HG02973 (cell line): ENCODE measurements at regions not wholly inside any gene's neighbourhood (a gene's known extent, or its start where the extent isn't known, plus 50 kb on each side); places are given as distances from the start of the nearest gene placed in this dataset.
"Not testable (repeated sequence)": the region's sequence is repeated elsewhere in the genome, so short reads cannot be mapped to it uniquely, and the experiment has no call there.

Experiments used
- ATAC-seq: cut with Tn5 transposase; IDR thresholded peaks from one replicate; pipeline ENCODE4 v1.9.1; 2021; ENCODE audit warnings: moderate library complexity; ENCODE audit not compliant: unreplicated experiment

DNA sequence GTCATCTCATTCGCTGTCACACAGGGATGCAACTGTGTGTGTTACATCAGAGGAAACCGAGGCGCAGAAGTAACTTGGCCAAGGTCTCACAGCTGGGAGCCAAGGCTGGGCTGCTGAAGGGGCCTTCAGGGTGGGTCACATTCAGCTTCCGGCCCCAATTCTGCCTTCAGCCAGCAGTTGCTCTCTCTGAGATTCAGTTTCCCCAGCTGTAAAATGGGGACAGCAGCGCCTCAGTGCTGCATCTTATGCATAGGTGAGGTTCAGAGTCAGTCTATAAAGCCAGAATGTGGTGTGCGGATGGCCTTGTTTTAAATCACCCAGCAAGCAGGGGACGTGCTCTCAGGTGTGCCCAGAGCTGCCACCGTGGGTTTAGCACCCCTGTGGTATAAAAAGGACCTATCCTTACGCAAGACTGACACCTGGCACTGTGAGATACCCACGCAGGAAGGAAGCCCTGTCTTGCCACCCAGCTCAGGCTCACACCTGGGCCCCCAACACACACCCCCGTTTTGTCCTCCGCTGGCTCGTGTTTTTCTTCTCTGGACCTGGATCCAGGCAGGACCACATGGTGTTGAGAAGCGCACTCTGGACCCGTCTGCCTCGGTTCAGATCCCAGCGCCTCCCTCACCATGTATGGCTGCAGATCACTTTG, 94.6 kb upstream of the GSE1 start:
- no peak for ATAC-seq

- not testable (repeated sequence) for ATAC-seq
Measured at GRCh38 chr16:85519050-85519440, 94.1 kb upstream of the GSE1 start.

DNA sequence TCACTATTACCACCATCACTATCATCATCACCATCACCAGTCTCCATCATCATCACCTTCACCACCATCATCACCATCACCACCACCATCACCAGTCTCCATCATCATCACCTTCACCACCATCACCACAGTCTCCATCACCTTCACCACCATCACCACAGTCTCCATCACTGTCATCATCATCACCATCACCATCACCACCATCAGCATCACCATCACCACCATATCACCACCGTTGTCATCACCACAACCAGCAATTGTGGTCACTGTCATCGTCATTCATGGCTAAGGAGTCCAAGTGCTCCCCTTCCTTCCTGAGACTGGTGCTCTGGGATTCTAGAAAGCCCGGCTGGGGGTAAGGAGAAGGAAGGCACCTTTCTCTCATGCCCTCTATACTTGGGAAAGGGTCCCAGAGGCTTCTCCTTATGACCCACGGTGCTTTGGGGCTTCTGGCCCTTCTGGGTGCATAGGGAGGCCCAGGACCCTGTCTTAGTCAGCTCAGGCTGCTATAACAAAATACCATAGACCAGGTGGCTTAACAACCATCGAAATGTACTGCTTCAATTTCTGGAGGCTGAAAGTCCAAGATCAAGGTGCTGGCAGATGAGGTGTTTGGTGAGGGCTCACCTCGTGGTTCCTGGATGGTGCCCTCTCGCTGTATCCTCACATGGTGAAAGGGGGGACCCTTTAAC, 93.4 kb upstream of the GSE1 start:
- no peak for ATAC-seq

DNA sequence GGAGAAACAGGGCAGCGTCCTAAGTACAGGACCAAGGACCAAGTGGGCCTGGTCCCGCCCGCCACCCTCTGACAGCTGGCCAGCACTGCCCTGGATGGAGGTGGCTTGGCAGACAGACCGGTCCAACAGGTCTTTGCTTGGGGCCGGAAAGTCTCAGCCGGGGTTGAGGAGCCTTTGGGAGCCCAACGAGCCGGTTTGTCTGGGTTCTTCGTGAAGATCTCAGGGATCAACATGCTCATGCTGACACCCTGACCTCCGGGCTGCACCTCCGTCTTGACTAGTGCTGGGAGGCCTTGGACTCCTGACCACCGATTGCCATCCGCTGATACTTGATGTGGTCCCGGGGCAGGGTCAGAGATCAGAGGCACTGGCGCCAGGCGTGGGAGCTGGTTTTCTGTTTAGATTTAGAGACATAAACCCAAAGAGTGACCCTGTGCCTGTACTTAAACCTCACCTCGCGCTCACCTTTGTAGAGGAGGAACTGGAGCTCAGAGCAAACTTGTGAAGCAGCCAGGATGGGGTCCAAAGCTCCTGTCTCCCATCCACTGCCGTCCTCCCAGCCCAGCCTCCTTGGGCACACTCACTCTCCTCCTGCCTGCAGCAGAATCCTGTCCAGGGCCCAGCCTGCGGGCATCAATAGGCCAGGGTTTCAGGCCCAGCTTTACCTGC, 92.1 kb upstream of the GSE1 start:
- no peak for ATAC-seq

DNA sequence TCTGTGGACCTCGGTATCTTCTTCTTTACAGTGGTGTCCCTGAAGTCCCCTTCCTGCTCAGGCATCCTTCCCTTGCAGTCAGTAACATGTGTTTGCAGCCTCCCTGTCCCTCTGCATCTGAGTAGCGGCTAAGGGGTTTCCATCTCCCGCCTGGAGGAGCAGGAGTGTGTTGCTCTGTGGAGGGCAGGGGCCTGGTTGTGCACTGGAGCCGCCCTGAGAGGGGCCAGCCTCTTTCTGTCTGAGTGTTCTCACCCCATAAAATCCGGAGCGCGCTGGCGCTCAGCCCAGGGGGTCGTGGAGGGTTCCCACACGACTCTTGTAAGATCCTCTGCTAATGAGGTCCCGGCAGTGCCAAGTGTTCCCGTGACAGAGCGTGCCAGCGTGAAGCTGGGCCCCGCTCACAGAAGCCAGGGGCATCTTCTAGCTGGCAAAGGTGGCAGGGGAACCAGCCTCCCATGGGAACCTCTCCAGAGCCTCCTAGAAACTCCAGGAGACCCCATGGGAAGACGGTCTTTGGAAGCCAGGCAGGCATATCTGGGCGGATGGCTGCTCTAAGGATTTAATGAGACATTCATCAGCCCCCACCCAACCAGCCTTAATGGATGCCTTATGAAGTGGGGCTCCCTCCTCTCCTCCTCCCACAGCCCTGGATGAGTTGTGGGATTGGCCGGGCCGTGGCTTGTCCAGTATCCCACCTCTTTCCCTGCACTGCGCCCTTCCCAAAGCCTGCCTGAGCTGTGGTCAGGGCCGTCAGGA, 91.4 kb upstream of the GSE1 start:
- ATAC-seq, result no peak

DNA sequence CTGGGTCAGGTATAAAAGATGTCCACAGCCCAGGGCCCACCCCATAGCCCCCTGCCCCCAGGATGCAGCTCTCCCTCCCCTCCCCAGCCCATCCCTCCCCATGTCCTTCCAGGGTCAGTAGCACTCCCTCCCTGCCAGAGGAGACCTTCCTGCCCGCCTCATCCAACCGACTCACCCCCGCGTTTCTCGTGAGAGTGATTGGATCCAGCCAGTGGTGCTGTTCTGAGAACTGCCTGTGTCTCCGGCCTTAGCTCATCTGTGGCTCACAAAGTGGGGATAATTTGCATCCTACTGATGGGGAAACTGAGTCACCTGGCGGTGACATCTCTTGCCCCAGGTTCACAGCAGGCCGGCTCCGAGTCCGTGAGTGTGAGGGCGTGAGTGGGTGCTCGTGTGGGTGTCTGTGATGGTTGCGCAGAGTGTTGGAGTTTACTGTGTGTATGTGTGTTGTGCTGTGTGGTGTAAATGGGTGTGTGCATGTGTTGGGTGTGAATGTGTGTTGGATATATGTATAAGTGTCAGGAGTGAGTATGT, 90.7 kb upstream of the GSE1 start:
- no peak for ATAC-seq

GRCh38 chr16:85522842-85523601, 90.1 kb upstream of the GSE1 start:
- no peak for ATAC-seq

DNA sequence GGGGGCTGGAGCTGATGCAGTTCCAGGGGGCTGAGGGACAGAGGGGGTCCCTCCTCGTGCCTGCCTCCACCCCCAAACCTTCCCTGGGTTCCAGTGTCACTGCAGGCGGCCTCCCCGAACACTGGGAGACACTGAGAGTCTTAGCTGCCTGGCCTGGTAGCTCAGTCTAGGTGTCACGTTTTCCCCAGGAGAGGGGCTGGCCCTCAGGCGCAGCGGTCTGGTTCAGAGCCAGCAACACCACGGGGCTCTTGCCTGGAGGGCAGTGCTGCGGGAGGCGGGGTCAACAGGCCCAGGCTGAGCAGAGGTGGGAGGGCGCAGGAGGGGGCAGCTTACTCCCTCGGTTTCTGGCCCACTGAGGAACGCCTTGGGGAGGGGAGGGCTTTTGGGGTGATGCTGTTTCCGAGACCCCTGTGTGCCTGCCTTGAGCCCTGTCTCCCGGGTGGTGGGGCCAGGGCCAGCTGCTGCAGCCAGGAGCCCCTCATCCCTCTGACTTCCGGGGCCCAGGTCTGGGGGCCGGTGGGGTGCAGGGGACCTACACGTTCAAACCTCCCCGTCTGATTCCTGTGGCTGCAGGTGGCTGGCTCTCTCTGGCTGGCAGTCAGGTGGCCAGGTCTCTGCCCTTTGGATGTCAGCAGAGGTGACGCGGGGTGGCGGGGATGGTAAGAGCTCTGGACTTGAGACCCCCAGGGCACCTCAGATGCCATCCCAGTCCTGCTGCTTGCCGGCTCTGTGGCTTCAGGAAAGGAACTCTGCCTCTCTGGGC, 89.3 kb upstream of the GSE1 start:
- no peak for ATAC-seq

- no peak for ATAC-seq
Measured at GRCh38 chr16:85524365-85524629, 88.8 kb upstream of the GSE1 start.

- ATAC-seq, result no peak
Measured at GRCh38 chr16:85524630-85525419, 88.3 kb upstream of the GSE1 start.

DNA sequence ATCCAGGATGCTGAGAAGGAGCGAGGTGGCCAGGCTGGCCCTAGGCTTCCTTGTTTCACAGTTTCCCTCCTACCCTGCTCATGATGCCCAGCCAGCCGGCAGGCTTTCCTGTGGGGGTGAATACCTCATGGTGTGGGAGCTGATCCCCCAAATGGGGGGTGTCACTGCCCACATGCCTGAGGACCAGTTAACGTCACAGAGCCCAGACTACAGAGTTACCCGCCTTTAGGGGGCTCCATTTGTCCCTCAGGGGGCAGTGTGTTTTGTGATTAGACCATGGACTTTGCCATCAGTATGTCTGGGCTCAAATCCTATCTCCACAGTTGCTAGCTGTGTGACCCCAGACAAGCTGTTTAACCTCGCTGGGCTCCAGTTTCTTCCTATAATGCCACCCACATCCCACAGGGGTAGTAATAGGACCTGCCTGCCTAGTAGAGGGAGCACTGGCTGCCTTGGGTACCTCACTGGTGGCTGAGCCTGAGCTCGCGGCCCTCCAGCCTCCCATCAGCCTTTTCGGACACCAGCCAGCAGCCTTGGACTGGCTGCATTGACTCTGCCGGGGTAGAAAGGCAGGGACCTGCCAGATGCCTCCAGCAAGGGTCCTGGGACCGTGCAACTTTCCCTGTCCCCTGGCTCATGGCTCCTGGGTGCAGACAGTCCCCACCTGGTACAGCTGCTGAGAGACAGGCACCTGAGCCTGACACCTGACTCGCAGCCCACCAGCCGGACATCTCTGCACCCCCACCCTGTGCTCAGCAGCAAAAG, 87.5 kb upstream of the GSE1 start:
- ATAC-seq, result no peak

DNA sequence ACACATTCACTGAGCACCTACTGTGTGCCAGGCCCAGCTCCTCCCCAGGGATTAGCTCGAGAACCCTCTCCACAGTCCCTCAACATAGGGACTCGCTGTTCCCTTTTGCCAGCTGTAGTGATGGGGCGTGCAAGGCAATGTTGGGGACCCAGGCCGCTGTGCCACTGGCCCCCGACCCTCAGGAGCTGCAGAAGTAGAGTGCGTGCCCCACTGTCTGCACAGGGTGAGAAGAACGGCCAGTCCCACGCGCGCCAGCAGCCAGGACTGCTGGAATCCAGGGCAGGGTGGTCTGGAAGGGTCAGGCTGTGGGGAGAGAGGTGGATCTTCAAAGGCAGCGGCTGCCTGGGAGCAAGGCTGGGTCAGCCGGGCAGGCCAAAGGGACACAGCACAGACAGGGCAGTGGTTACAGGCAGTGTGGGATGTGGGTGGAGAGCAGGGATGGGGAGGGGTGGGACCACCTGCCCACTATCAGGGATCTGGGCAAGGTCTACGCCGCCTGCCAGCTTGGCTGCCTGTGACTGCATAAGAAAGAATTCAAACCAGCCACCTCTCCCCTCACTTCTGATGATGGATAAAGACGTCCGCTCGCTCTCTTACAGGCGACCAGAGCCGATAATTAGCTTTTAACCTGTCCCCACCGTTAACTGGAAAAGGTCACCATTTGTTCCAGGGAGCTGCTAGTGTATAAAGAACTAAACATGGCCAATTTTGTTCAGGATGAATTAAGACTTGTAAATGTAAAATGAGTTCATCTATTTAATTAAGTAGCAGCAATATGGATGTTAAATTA, 86.7 kb upstream of the GSE1 start:
- ATAC-seq, result no peak

GRCh38 chr16:85527042-85527766, 85.9 kb upstream of the GSE1 start:
- no peak for ATAC-seq

- no peak for ATAC-seq
Measured at GRCh38 chr16:85527767-85528297, 85.3 kb upstream of the GSE1 start.

DNA sequence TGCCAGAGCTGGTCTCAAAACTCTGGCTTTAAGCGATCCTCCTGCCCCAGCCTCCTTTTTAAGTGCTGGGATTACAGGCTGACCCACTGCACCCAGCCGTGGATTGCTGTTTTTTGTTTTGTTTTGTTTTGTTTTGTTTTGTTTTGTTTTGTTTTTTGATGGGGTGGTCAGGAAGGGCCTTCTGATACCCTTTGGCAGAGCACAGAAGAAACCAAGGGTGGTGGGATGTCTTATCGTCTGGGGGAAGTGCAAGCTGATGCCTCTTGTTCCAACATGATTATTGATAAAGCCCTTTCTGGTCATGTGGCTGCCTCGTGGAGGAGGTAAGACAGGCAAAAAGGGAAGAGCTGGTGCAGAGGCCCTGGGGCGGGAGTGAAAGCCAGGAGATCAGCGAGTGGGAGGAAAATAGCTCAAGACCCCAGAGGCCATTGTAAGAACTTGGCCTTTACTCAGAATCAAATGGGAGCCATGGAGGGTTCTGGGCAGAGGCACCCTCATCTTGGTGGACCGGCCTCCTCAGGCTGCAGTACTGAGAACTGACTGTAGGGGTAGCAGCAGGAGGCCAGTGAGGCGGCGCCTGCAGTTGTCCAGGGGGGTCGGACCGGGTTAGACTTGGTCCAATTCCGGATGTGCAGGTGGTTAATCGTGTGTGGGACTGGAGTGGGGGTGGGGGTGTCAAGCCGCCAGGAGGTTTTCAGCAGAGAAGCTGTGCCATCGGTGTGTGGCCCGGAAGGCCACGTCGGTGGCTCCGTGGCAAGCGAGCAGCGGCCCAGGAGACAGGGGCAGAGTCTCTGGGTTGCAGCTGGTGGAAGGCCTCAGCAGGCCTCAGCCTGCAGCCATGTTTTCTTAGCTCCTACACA, 84.4 kb upstream of the GSE1 start:
- no peak for ATAC-seq
